Panc1 (cell line): ENCODE measurements at regions not wholly inside any gene's neighbourhood (a gene's known extent, or its start where the extent isn't known, plus 50 kb on each side); places are given as distances from the start of the nearest gene placed in this dataset.

Source experiments
- ATAC-seq: fragments of 200-7000 bp; cut with Tn5 transposase; 2 replicates; pipeline ENCODE4 v1.9.1; 2020; ENCODE audit warnings: mild to moderate bottlenecking, moderate library complexity
- BruUV-seq: library from RNA; stranded (reverse); fragments of 400-500 nt; replicated peaks from 2 replicates; lab custom pipeline; 2021; lab: Mats Ljungman, UMichigan
- CTCF ChIA-PET: fragments of 300-600 bp; sonication (Branson Sonifier 250); formaldehyde crosslinking; loops from one replicate; lab custom pipeline; 2022; ENCODE audit warnings: antibody characterized with exemption; lab: Charles Lee
- POLR2A ChIA-PET: fragments of 300-600 bp; sonication (Branson Sonifier 250); formaldehyde crosslinking; loops from one replicate; lab custom pipeline; 2022; ENCODE audit warnings: antibody characterized with exemption; lab: Charles Lee
- DNase-seq: peaks from one replicate; pipeline ENCODE4 v3.0.0-alpha.2; 2010; ENCODE audit warnings: low read depth, low spot score
- H3K27ac ChIP-seq: 2 replicates; pipeline ENCODE4 v1.5.1; 2011; ENCODE audit warnings: mild to moderate bottlenecking, low read length, inconsistent platforms
- H3K27me3 ChIP-seq: fragments of 200-500 bp; sonication (Bioruptor generic); 2 replicates; pipeline ENCODE4 v1.6.0; 2014; ENCODE audit warnings: low read length, inconsistent platforms; ENCODE audit not compliant: control insufficient read depth, insufficient read depth
- H3K36me3 ChIP-seq: fragments of 200-500 bp; sonication (Bioruptor generic); 2 replicates; pipeline ENCODE4 v1.5.1; 2014; ENCODE audit warnings: inconsistent platforms, mild to moderate bottlenecking, low read length, moderate library complexity; ENCODE audit not compliant: control insufficient read depth, insufficient read depth
- H3K4me1 ChIP-seq: 2 replicates; pipeline ENCODE4 v1.5.1; 2011; ENCODE audit warnings: inconsistent platforms, mild to moderate bottlenecking, low read length, moderate library complexity; ENCODE audit not compliant: control insufficient read depth, insufficient read depth
- H3K4me3 ChIP-seq, 2 experiments: 2 replicates each; pipeline ENCODE4 v1.5.1; 2011 to 2012; ENCODE audit warnings: low read depth in 2 of 2, low read length in 2 of 2, mild to moderate bottlenecking in 2 of 2, inconsistent platforms in 1 of 2, moderate library complexity in 1 of 2
- H3K9me3 ChIP-seq: fragments of 200-500 bp; sonication (Bioruptor generic); 2 replicates; pipeline ENCODE4 v1.5.1; 2014; ENCODE audit warnings: low read depth, mild to moderate bottlenecking, inconsistent platforms, low read length, moderate library complexity; ENCODE audit not compliant: control insufficient read depth, insufficient read depth
- POLR2AphosphoS5 ChIP-seq: IDR thresholded peaks from 2 replicates; pipeline ENCODE4 v1.6.1; 2012; ENCODE audit warnings: mild to moderate bottlenecking, low read depth, low read length, moderate library complexity
- SIN3A ChIP-seq: IDR thresholded peaks from 2 replicates; pipeline ENCODE4 v1.6.1; 2012; ENCODE audit warnings: low read depth, mild to moderate bottlenecking, low read length, moderate library complexity, borderline replicate concordance; ENCODE audit not compliant: insufficient read depth
- TCF7L2 ChIP-seq: IDR thresholded peaks from 2 replicates; pipeline ENCODE4 v1.6.1; 2011; ENCODE audit warnings: mild to moderate bottlenecking, low read depth, low read length, inconsistent platforms
- in situ Hi-C: cut with HindIII; loops from 2 replicates; pipeline ENCODE4 v1.10.0; 2016; ENCODE audit warnings: low sequenced_read_pairs, low pct_unique_long_range_greater_than_20kb
- intact Hi-C: fragments of 100-400 bp; cut with micrococcal nuclease; formaldehyde crosslinking; loops from one replicate; pipeline ENCODE4 v1.10.0; 2022; ENCODE audit not compliant: unreplicated experiment
- TF ChIP-seq, protein P1 (sequence below), 2 experiments: IDR thresholded peaks; 2 replicates each; pipeline ENCODE4 v1.6.1; 2011 to 2012; ENCODE audit warnings: low read depth in 2 of 2, control low read depth in 1 of 2, low read length in 1 of 2, mild to moderate bottlenecking in 1 of 2, moderate library complexity in 1 of 2; ENCODE audit not compliant: insufficient read depth in 1 of 2
- TF ChIP-seq, protein P2 (sequence below): fragments of 450-650 bp; IDR thresholded peaks from 2 replicates; pipeline ENCODE4 v1.5.1; 2017; ENCODE audit warnings: mild to moderate bottlenecking

DNA sequence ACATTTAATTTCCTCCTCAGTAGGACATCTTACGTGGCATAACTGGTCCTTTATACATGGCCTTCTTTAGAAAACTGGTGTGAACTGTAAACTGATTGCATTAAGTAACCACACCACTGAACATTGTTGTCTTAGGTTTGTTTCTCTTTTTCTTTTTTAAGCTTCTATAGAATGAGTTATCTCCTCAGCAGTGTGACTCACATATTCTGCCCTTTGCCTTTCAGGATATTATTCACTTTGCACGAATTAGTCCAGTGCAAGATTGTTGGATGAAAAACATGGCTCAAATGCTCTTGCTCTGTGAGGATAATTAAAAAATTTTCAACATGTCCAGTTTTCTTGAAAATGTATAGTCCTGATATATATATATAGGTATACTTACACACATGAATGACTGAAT lies 147.6 kb downstream of the KBTBD8 start:
- intact Hi-C loops (no loop called here), in situ Hi-C loops (no loop called here)
- H3K27ac ChIP-seq = no peak overlapping the region
- no peak overlapping the region for H3K4me3 ChIP-seq
- BruUV-seq = no TSS peak
- ATAC-seq (no peak), DNase-seq (no peak)
- no peaks in the 10 kb centered on the region for H3K9me3 ChIP-seq
- CTCF ChIA-PET = no interaction called here
- no peaks in the 10 kb centered on the region for H3K27me3 ChIP-seq
- H3K36me3 ChIP-seq = no peaks in the 10 kb centered on the region
- POLR2A ChIA-PET = no interaction called here
- no peak for TF ChIP-seq TCF7L2
- TF ChIP-seq, protein P1, sequence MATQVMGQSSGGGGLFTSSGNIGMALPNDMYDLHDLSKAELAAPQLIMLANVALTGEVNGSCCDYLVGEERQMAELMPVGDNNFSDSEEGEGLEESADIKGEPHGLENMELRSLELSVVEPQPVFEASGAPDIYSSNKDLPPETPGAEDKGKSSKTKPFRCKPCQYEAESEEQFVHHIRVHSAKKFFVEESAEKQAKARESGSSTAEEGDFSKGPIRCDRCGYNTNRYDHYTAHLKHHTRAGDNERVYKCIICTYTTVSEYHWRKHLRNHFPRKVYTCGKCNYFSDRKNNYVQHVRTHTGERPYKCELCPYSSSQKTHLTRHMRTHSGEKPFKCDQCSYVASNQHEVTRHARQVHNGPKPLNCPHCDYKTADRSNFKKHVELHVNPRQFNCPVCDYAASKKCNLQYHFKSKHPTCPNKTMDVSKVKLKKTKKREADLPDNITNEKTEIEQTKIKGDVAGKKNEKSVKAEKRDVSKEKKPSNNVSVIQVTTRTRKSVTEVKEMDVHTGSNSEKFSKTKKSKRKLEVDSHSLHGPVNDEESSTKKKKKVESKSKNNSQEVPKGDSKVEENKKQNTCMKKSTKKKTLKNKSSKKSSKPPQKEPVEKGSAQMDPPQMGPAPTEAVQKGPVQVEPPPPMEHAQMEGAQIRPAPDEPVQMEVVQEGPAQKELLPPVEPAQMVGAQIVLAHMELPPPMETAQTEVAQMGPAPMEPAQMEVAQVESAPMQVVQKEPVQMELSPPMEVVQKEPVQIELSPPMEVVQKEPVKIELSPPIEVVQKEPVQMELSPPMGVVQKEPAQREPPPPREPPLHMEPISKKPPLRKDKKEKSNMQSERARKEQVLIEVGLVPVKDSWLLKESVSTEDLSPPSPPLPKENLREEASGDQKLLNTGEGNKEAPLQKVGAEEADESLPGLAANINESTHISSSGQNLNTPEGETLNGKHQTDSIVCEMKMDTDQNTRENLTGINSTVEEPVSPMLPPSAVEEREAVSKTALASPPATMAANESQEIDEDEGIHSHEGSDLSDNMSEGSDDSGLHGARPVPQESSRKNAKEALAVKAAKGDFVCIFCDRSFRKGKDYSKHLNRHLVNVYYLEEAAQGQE (IDR thresholded peaks at IDR 0.05; ENCODE audit: insufficient read depth in 1 of 2, low read depth in 2 of 2, low read length in 1 of 2) = no peak
- TF ChIP-seq SIN3A = no peak
- TF ChIP-seq, protein P2, sequence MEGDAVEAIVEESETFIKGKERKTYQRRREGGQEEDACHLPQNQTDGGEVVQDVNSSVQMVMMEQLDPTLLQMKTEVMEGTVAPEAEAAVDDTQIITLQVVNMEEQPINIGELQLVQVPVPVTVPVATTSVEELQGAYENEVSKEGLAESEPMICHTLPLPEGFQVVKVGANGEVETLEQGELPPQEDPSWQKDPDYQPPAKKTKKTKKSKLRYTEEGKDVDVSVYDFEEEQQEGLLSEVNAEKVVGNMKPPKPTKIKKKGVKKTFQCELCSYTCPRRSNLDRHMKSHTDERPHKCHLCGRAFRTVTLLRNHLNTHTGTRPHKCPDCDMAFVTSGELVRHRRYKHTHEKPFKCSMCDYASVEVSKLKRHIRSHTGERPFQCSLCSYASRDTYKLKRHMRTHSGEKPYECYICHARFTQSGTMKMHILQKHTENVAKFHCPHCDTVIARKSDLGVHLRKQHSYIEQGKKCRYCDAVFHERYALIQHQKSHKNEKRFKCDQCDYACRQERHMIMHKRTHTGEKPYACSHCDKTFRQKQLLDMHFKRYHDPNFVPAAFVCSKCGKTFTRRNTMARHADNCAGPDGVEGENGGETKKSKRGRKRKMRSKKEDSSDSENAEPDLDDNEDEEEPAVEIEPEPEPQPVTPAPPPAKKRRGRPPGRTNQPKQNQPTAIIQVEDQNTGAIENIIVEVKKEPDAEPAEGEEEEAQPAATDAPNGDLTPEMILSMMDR = no peak
- no peak for TF ChIP-seq POLR2AphosphoS5
- no peaks in the 10 kb centered on the region for H3K4me1 ChIP-seq

GRCh38 chr3:67154429-67154828 lies 156.3 kb downstream of the KBTBD8 start:
- BruUV-seq = no TSS peak
- Histone ChIP-seq H3K27me3 (no peaks in the 10 kb centered on the region), H3K4me1 (no peaks in the 10 kb centered on the region), H3K36me3 (no peaks in the 10 kb centered on the region), H3K9me3 (no peaks in the 10 kb centered on the region), H3K27ac (no peak overlapping the region), H3K4me3 (no peak overlapping the region)
- no peak for ATAC-seq
- POLR2A ChIA-PET = no interaction called here
- CTCF ChIA-PET = no interaction called here
- intact Hi-C loops (no loop called here), in situ Hi-C loops (no loop called here)
- TF ChIP-seq, protein P1 (IDR thresholded peaks at IDR 0.05; ENCODE audit: insufficient read depth in 1 of 2, low read depth in 2 of 2, low read length in 1 of 2) = no peak
- TF ChIP-seq TCF7L2 (no peak), SIN3A (no peak), POLR2AphosphoS5 (no peak)
- TF ChIP-seq, protein P2 = no peak
- no peak for DNase-seq
